GM12874 (cell line): ENCODE measurements at regions not wholly inside any gene's neighbourhood (a gene's known extent, or its start where the extent isn't known, plus 50 kb on each side); places are given as distances from the start of the nearest gene placed in this dataset.

ENCODE experiments used
- CTCF ChIP-seq: IDR thresholded peaks from 2 replicates; pipeline ENCODE4 v1.5.1; 2011; ENCODE audit warnings: low read depth, mild to moderate bottlenecking, control low read depth, low read length, moderate library complexity; ENCODE audit not compliant: insufficient read depth

- no peak for TF ChIP-seq CTCF
Measured at GRCh38 chr18:55863391-55863706, 275.4 kb upstream of the TCF4 start.

- TF ChIP-seq CTCF: no peak
Measured at GRCh38 chr18:55862693-55863390, 274.9 kb upstream of the TCF4 start.

GRCh38 chr18:55861266-55861665, 273.3 kb upstream of the TCF4 start:
- TF ChIP-seq CTCF: 0 out of 2 replicates have a peak, but pooled peaks have one; percentile 2

GRCh38 chr18:55858661-55859515, 270.9 kb upstream of the TCF4 start:
- TF ChIP-seq CTCF: no peak

DNA sequence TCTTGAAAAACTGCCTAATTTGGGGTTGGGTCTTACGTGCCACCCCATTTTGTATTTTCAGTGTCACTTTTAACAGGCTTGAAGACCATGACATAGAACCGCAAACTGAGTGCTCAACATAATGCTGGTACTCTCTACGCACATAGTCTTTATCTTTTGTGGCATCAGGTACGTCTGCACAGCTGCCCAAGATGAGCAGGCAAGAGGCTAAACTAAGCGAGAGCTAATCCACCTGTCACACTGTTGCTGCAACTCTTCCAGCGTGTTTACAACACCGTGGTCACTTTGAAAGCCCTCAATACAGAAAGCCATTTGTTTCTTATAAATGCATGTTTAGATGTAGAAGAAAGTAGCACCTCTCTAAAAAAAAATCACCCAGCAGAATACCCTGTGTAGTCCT, 270.0 kb upstream of the TCF4 start:
- TF ChIP-seq CTCF: no peak

GRCh38 chr18:55857409-55857808, 269.4 kb upstream of the TCF4 start:
- no peak for TF ChIP-seq CTCF

DNA sequence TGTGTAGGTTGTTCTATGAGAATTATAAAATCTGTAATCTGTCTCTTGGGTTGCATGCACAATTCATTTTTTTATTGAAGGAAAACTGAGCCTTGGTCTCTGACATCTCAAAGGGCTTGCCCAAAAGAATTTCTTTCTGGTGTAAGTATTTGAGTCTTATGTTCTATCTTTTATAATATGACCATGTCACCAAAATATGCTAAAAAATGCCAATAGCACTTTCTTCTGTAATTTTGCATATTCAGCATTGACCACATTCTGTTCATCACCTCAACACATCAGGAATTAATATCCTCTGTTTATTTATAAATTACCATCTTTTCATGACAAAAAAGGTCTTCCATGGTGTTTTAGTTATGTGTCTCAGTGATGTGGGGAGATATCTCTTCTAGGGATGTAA, 268.7 kb upstream of the TCF4 start:
- no peak for TF ChIP-seq CTCF
